Neuronal stem cell (in vitro differentiated cells): ENCODE measurements at regions not wholly inside any gene's neighbourhood (a gene's known extent, or its start where the extent isn't known, plus 50 kb on each side); places are given as distances from the start of the nearest gene placed in this dataset.

Experiments used
- DNase-seq: peaks from one replicate; pipeline ENCODE4 v3.0.0-alpha.2; 2013; ENCODE audit warnings: low spot score
- H2AFZ ChIP-seq: one replicate; pipeline ENCODE4 v1.6.1; 2013; ENCODE audit warnings: mild to moderate bottlenecking, low read length, inconsistent platforms
- H2AK5ac ChIP-seq: 2 replicates; pipeline ENCODE4 v1.6.1; 2013; ENCODE audit warnings: low read depth, mild to moderate bottlenecking, inconsistent platforms, low read length, moderate library complexity, mixed read lengths
- H2BK120ac ChIP-seq: 2 replicates; pipeline ENCODE4 v1.6.1; 2013; ENCODE audit warnings: low read depth, mild to moderate bottlenecking, inconsistent platforms, low read length, moderate library complexity, mixed read lengths
- H2BK12ac ChIP-seq: one replicate; pipeline ENCODE4 v1.6.1; 2013; ENCODE audit warnings: low read length, inconsistent platforms
- H2BK15ac ChIP-seq: 2 replicates; pipeline ENCODE4 v1.6.1; 2013; ENCODE audit warnings: mild to moderate bottlenecking, low read length, inconsistent platforms, mixed read lengths
- H2BK5ac ChIP-seq: one replicate; pipeline ENCODE4 v1.6.1; 2013; ENCODE audit warnings: inconsistent platforms, mild to moderate bottlenecking, low read length, moderate library complexity
- H3K14ac ChIP-seq: one replicate; pipeline ENCODE4 v1.6.1; 2013; ENCODE audit warnings: low read length, inconsistent platforms
- H3K18ac ChIP-seq: 2 replicates; pipeline ENCODE4 v1.6.1; 2013; ENCODE audit warnings: low read length, inconsistent platforms
- H3K23ac ChIP-seq: 2 replicates; pipeline ENCODE4 v1.6.1; 2013; ENCODE audit warnings: low read depth, mild to moderate bottlenecking, mixed read lengths, low read length, inconsistent platforms; ENCODE audit not compliant: poor library complexity
- H3K27ac ChIP-seq: replicated peaks from 3 replicates; pipeline ENCODE4 v1.5.1; 2013; ENCODE audit warnings: low read length, inconsistent platforms
- H3K27me3 ChIP-seq, 3 experiments: 2 replicates each; pipeline ENCODE4 v1.6.1; 2013; ENCODE audit warnings: low read length in 3 of 3, mild to moderate bottlenecking in 2 of 3, inconsistent platforms in 1 of 3, low read depth in 1 of 3, mixed read lengths in 1 of 3, moderate library complexity in 1 of 3; ENCODE audit not compliant: control insufficient read depth in 3 of 3, insufficient read depth in 3 of 3
- H3K36me3 ChIP-seq, 2 donors: replicated peaks in 1 of 2; 2 replicates each; pipeline ENCODE4 v1.6.1; 2013; ENCODE audit warnings: low read length in 2 of 2; ENCODE audit not compliant: control insufficient read depth in 2 of 2, insufficient read depth in 2 of 2
- H3K4ac ChIP-seq: 2 replicates; pipeline ENCODE4 v1.6.1; 2013; ENCODE audit warnings: inconsistent platforms, mild to moderate bottlenecking, low read length, moderate library complexity
- H3K4me1 ChIP-seq, 2 donors: 1 replicate in 1 of 2; 2 replicates in 1 of 2; pipeline ENCODE4 v1.6.1; 2013; ENCODE audit warnings: low read length in 2 of 2, low read depth in 1 of 2; ENCODE audit not compliant: control insufficient read depth in 2 of 2, insufficient read depth in 1 of 2
- H3K4me2 ChIP-seq: one replicate; pipeline ENCODE4 v1.6.1; 2013; ENCODE audit warnings: mild to moderate bottlenecking, low read length, inconsistent platforms; ENCODE audit not compliant: insufficient read depth, poor library complexity, severe bottlenecking
- H3K4me3 ChIP-seq, 2 donors: 2 replicates each; pipeline ENCODE4 v1.5.1; 2013; ENCODE audit warnings: low read length in 2 of 2, mild to moderate bottlenecking in 2 of 2, inconsistent platforms in 1 of 2, moderate library complexity in 1 of 2
- H3K79me1 ChIP-seq: one replicate; pipeline ENCODE4 v1.6.1; 2013; ENCODE audit warnings: low read depth, mild to moderate bottlenecking, inconsistent platforms, low read length, moderate library complexity
- H3K9ac ChIP-seq: one replicate; pipeline ENCODE4 v1.6.1; 2013; ENCODE audit warnings: mild to moderate bottlenecking, low read depth, low read length, inconsistent platforms; ENCODE audit not compliant: poor library complexity
- H3K9me3 ChIP-seq, 2 donors: replicated peaks in 1 of 2; 2 replicates each; pipeline versions ENCODE3 to v1.6.1; 2013; ENCODE audit warnings: low read length in 2 of 2, mild to moderate bottlenecking in 2 of 2, inconsistent platforms in 1 of 2, low read depth in 1 of 2, mixed read lengths in 1 of 2, moderate library complexity in 1 of 2; ENCODE audit not compliant: control insufficient read depth in 2 of 2, insufficient read depth in 1 of 2
- H4K8ac ChIP-seq: one replicate; pipeline ENCODE4 v1.6.1; 2013; ENCODE audit warnings: low read depth, mild to moderate bottlenecking, inconsistent platforms, low read length, moderate library complexity
- H4K91ac ChIP-seq: one replicate; pipeline ENCODE4 v1.6.1; 2013; ENCODE audit warnings: low read length, low read depth, mild to moderate bottlenecking, inconsistent platforms; ENCODE audit not compliant: poor library complexity
- WGBS, 2 donors: extraction: QIAGEN DNeasy Blood & Tissue Kit; methylation state at CpG; one replicate each; pipeline ENCODE4 v1.1.7; 2013; ENCODE audit warnings: missing lambda C conversion rate in 2 of 2, mixed read lengths in 1 of 2; ENCODE audit not compliant: insufficient read length in 2 of 2, insufficient replicate concordance in 1 of 2; ENCODE audit errors: extremely low coverage in 2 of 2; 5-methylcytosine and 5-hydroxymethylcytosine counted together

- no peak for DNase-seq
- no peak overlapping the region for H3K23ac ChIP-seq
- no peaks in the 10 kb centered on the region for H3K36me3 ChIP-seq
- H2BK12ac ChIP-seq = no peak overlapping the region
- H3K9me3 ChIP-seq = no peaks in the 10 kb centered on the region
- no peak overlapping the region for H4K91ac ChIP-seq
- no CpG with 5 or more reads among the region's 2 CpGs for WGBS, 2 donors
- no peak overlapping the region for H2AFZ ChIP-seq
- H3K14ac ChIP-seq = no peak overlapping the region
- no peak overlapping the region for H2BK120ac ChIP-seq
- H2BK15ac ChIP-seq = no peak overlapping the region
- H3K4ac ChIP-seq = no peak overlapping the region
- no peak overlapping the region for H3K4me2 ChIP-seq
- H3K27me3 ChIP-seq = no peaks in the 10 kb centered on the region
- no peak overlapping the region for H2AK5ac ChIP-seq
- no peak overlapping the region for H3K18ac ChIP-seq
- no peaks in the 10 kb centered on the region for H3K79me1 ChIP-seq
- H2BK5ac ChIP-seq = no peak overlapping the region
- H3K27ac ChIP-seq = no peak overlapping the region
- H3K9ac ChIP-seq = no peak overlapping the region
- no peak overlapping the region for H3K4me3 ChIP-seq
- H4K8ac ChIP-seq = no peak overlapping the region
- no peaks in the 10 kb centered on the region for H3K4me1 ChIP-seq
These were observed 317.6 kb upstream of the GNPDA2 start for GRCh38 chr4:45043911-45044310.

DNA sequence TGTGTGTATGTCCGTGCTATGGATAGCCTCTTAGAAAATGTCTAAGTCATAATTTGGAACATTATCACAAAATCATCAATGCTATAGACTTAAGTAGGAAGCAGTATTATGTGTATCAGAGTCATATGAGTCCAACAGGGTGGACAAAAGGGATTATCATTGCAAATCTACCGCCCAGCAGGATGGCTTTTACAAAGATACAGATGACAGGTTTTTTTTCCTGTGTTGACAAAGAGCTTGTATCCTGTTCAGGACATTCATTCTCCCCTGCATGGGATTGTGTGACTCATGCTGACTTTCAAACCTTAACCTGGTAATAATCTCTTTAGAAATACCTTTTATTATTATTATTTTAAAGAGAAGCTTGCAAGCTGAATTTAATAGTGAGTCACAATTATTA lies 310.3 kb upstream of the GNPDA2 start:
- Histone ChIP-seq H4K8ac (no peak overlapping the region), H3K27ac (no peak overlapping the region), H2BK5ac (no peak overlapping the region), H3K4ac (no peak overlapping the region), H3K9ac (no peak overlapping the region), H3K23ac (no peak overlapping the region), H2AFZ (no peak overlapping the region), H3K9me3 (no peaks in the 10 kb centered on the region), H4K91ac (no peak overlapping the region), H2BK15ac (no peak overlapping the region), H2AK5ac (no peak overlapping the region), H3K4me1 (peaks cover 0 to 16% of the 10 kb centered on the region in 2 donors), H3K79me1 (no peaks in the 10 kb centered on the region), H3K18ac (no peak overlapping the region), H3K14ac (no peak overlapping the region), H2BK12ac (no peak overlapping the region), H3K4me3 (no peak overlapping the region), H3K4me2 (no peak overlapping the region), H3K27me3 (no peaks in the 10 kb centered on the region), H3K36me3 (no peaks in the 10 kb centered on the region), H2BK120ac (no peak overlapping the region)
- no peak for DNase-seq
- WGBS, 2 donors = no CpG with 5 or more reads among the region's 2 CpGs

DNA sequence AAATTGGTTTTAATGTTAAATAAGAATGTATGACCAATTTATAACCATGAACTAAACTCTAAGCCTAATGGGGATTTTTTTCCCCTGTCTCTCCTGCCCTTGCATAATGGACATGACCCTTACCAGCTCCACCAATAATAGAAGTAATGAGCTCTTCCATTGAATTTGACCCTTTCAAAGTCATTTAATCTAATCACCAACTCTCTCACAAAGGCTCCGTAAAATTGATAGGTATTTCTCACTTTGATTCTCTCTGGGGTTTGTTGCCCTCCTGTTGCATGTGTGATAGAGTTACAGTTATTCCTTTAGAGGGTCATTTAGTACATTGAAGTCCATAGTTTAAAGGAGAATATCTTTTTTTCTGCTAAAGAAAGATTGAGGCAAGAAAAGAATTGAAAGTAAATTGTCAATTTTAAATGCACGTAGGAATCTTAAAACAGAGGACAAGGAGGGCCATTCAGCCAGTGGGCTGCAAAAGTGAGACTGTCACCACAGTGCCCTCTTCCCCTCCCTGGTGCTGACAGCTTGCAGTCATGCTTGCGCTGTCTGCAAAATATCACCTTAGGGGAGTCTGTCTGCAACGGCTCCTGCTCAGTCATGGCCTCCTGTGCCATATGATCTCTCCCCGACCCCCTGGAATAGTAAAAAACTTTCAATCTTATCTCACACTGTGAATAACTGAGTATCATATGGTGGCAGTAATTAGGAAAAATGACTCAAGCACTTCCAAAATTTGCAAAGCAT lies 307.5 kb upstream of the GNPDA2 start:
- WGBS, 2 donors = no CpG with 5 or more reads among the region's 5 CpGs
- H3K9me3 ChIP-seq = no peaks in the 10 kb centered on the region
- DNase-seq = no peak
- H3K27me3 ChIP-seq = no peaks in the 10 kb centered on the region
- no peak overlapping the region for H3K18ac ChIP-seq
- no peak overlapping the region for H3K27ac ChIP-seq
- no peak overlapping the region for H3K4me2 ChIP-seq
- H2AFZ ChIP-seq = no peak overlapping the region
- H2BK15ac ChIP-seq = no peak overlapping the region
- H3K23ac ChIP-seq = no peak overlapping the region
- no peak overlapping the region for H3K9ac ChIP-seq
- H3K79me1 ChIP-seq = no peaks in the 10 kb centered on the region
- no peak overlapping the region for H2BK5ac ChIP-seq
- H3K4me1 ChIP-seq = peaks cover 0 to 16% of the 10 kb centered on the region in 2 donors
- no peak overlapping the region for H2AK5ac ChIP-seq
- no peak overlapping the region for H3K4ac ChIP-seq
- H3K4me3 ChIP-seq = no peak overlapping the region
- H2BK12ac ChIP-seq = no peak overlapping the region
- no peaks in the 10 kb centered on the region for H3K36me3 ChIP-seq
- no peak overlapping the region for H4K91ac ChIP-seq
- H2BK120ac ChIP-seq = no peak overlapping the region
- H3K14ac ChIP-seq = no peak overlapping the region
- no peak overlapping the region for H4K8ac ChIP-seq

GRCh38 chr4:45030059-45030458 lies 303.7 kb upstream of the GNPDA2 start:
- Histone ChIP-seq H3K79me1 (no peaks in the 10 kb centered on the region), H3K27ac (no peak overlapping the region), H3K36me3 (no peaks in the 10 kb centered on the region), H2AFZ (no peak overlapping the region), H3K4ac (no peak overlapping the region), H3K9me3 (no peaks in the 10 kb centered on the region), H2BK120ac (no peak overlapping the region), H3K4me3 (no peak overlapping the region), H2BK12ac (no peak overlapping the region), H3K4me2 (no peak overlapping the region), H3K14ac (no peak overlapping the region), H3K4me1 (peaks cover 0 to 4% of the 10 kb centered on the region in 2 donors), H3K9ac (no peak overlapping the region), H2AK5ac (no peak overlapping the region), H2BK15ac (no peak overlapping the region), H3K18ac (no peak overlapping the region), H3K27me3 (no peaks in the 10 kb centered on the region), H4K91ac (no peak overlapping the region), H2BK5ac (no peak overlapping the region), H4K8ac (no peak overlapping the region), H3K23ac (no peak overlapping the region)
- DNase-seq = no peak
- WGBS, 2 donors = no CpG with 5 or more reads among the region's 1 CpG
